ENCODE measurements at regions not wholly inside any gene's neighbourhood (a gene's known extent, or its start where the extent isn't known, plus 50 kb on each side); places are given as distances from the start of the nearest gene placed in this dataset.
"Not testable (repeated sequence)": the region's sequence is repeated elsewhere in the genome, so short reads cannot be mapped to it uniquely, and the experiment has no call there.

DNA sequence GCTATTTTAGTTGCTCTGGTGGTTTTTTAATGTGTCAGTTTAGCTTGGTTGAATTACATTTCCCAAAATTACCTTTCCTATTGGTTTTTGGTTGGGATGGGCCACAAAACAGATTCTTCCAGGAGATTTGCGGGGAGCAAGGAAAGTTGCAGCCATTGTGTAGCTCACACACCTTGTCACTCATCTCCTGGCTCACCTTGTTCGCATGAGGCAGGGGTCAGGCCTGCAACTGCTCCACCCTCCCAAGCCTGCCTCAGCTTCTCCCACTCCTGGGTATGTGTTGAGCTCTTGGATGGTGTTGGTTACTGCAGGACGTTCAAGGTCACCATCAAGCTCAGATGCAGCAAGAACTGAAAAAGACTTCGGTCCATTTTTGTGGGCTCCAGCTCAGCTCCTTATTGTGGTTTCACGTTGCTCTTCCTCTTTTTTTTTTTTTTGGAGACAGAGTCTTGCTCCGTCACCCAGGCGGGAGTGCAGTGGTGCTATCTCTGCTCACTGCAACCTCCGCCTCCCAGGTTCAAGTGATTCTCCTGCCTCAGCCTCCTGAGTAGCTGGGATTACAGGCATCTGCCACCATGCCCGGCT lies 95.6 kb upstream of the METTL14 start:
- no peak for DNase-seq

DNA sequence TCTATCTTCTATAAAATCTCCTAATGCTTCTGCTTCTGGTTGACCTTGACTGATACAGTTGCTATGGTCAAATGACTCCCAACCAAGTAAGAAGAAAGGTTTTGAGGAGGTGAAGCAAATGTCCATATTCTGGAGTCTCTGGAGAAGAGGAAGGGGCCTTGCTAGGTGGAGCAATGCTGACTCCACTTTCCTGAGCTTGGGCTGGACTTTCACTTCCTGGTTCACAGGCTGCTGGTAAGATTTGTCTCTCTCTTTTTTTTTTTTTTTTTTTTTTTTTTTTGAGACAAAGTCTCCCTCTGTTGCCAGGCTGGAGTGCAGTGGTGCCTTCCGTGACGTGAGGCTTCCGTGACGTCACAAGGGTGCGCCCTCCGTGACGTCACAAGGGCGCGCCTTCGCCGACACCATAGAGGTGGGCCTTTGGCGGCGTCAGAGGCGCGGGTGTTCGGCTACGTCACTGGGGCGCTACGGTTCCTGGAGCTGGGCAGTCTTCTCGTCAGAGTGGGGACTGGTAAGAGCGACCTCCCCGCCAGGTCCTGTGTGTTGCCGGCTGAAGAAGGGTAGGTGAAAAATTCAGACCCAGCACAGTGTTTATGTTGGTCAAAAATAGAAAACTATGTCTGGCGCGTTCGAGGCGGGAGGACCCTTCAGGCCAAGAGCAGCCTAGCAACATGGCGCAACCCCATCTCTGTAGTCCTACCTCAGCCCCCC lies 93.7 kb upstream of the METTL14 start:
- peak; percentile 92 for DNase-seq

DNA sequence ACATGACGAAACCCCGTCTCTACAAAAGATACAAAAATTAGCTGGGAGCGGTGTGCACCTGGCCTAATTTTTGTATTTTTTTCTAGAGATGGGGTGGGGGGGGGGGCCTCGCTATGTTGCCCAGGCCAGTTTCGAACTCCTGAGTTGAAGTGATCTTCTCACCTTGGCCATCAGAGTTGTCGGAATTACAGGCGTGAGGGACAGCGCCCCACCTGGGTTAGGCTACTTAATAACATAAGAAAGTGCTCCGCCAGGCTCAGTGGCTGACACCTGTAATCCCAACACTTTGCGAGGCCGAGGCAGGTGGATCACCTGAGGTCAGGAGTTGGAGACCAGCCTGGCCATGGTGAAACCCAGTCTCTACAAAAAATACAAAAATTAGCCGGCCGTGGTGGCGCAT lies 92.9 kb upstream of the METTL14 start:
- not testable (repeated sequence) for DNase-seq

DNA sequence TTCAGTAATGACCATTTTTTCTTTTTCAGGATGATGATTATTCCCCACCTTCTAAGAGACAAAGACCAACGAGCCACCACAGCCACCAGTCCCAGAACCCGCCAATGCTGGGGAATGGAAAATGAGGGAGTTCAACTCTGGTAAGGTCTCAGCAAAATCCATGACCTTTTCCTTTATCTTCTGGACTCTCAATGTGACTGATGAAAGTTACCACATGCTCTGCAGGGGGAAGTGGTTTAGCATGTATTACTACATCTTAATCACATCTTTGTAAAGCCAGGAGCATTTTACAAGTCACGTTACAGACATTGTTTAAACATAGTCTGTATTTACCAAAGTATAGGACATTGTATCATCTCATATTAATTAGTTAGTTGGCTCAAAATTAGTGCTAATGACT lies 89.3 kb upstream of the METTL14 start:
- DNase-seq, result not testable (repeated sequence)

DNA sequence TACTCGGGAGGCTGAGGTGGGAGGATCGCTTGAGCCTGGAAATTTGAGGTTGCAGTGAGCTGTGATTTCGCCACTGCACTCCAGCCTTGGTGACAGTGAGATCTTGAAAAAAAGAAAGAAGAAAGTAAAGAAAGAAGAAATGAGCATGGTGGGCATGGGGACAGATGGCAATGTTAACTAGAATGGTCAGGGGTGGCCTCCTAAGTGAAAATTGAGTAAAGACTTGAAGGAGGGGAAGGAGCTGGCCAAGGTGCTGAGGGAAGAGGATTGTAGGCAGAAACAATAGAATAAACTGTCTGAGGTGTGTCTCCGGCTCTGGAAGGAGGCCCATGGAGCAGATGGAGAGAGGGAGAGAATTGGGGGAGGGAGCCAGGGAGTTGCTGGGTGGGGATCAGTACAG lies 60.1 kb upstream of the METTL14 start:
- DNase-seq, result not testable (repeated sequence)

DNA sequence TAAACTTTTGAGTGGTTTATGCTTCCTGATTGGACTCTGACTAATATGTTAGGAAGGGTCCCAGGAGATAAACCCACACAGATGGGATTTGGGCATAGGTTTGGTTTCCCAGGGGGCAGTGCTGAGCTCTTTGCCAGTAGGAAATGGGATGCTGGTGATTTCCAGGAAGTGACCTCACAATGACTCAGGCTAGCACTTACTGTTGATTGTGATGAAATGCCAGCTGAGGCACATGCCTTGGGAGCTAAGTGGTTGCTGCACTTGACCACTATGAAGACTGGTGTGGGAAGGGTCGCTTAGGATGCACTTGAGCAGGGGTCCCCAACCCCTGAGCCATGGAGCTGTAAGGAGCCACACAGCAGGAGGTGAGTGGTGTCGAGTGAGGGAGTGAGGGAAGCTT lies 55.5 kb upstream of the METTL14 start:
- peak; percentile 75 for DNase-seq

DNA sequence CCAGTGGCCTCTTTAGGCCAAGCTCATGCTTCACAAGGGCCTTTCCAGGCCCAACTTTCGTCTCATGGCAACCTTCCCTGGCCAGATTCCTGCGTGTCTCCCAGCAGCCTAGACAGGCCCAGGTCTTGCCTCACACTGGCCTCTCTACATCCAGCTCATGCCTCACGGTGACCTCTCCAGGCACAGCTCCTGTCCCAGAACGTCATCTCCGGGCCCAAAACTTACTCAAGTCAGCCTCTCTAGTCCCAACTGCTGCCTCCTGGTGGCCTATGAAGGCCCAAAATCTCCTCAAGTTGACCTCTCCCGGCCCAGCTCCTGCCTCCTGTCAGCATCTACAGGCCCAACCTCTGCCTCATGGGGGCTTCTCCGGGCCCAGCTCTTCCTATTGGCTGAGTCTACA lies 54.3 kb upstream of the METTL14 start:
- not testable (repeated sequence) for DNase-seq

DNA sequence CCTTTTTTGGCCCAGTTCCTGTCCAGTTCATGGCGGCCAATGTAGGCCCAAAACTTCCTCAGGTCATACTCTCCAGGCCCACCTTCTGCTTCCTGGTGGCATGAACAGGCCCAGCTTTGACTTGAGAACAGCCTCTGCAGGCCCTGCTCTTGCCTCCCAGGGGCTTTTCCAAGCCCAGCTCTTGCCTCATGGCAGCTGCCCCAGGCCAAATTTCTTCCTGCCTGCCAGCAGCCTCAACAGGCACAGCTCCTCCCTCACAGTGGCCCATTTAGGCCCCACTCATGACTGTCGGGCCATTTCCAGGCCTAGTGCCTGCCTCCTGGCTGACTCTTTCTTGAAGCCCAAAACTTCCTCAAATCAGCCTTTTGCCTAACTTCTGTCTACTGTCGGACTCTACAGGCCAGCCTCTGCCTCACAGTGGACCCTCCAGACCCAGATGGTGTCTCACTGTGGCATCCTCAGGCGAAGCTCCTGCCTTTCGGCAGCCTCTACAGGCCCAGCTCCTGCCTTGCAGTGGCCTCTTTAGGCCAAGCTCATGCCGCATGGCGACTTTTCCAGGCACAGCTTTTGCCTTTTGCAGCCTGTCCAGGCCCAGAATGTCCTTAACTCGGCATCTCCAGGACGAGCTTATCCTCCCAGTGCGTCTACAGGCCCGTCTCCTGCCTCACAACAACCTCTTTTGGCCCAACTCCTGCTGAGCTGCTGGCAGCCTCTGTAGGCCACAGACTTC lies 53.7 kb upstream of the METTL14 start:
- DNase-seq, result not testable (repeated sequence)

DNA sequence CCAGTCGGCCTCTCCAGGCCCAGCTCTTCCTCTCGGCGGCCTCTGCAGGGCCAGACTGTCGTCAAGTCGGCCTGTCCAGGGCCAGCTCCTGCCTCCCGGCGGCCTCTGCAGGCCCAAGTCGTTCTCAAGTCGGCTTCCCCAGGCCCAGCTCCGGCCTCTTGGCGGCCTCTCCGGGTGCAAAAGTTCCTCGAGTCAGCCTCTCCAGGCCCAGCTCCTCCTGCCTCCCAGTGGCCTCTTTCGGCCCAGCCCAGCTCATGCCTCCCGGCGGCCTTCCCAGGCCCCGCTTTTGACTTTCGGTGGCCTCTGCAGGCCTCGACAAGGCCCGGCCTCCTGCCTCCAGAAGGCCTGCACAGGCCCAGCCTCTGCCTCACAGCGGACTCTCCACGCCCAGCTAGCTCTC lies 51.7 kb upstream of the METTL14 start:
- not testable (repeated sequence) for DNase-seq

DNA sequence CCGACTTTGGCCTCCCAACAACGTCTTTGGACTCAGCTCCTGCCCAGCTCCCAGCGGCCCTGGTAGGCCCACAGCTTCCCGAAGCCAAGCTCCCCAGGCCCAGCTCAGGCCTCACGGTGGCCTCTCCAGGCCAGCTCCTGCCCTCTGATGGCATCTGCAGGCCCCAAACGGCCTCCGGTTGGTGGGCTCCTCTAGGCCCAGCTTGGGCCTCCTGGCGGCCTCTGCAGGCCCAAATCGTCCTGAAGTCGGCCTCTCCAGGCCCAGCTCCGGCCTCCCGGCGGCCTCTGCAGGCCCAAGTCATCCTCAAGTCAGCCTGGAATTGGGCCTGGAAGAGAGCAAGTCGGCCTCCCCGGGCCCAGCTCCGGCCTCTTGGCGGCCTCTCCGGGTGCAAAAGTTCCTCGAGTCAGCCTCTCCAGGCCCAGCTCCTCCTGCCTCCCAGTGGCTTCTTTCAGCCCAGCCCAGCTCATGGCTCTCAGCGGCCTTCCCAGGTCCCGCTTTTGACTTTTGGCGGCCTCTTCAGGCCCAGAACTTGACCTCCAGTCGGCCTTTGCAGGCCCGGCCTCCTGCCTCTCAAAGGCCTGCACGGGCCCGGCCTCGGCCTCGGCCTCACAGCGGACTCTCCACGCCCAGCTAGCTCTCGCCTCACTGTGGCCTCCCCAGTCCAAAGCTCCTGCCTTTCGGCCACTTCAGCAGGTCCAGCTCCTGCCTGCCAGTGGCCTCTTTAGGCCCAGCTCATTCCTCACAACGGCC lies 50.9 kb upstream of the METTL14 start:
- not testable (repeated sequence) for DNase-seq

Data from EL (cell line).